LNCaP clone FGC (cell line): ENCODE measurements at regions not wholly inside any gene's neighbourhood (a gene's known extent, or its start where the extent isn't known, plus 50 kb on each side); places are given as distances from the start of the nearest gene placed in this dataset.

ENCODE experiments used
- DNase-seq: peaks from one replicate; pipeline ENCODE4 v3.0.0-alpha.2; 2011; ENCODE audit warnings: low read depth
- H3K4me3 ChIP-seq: 2 replicates; pipeline ENCODE4 v1.5.1; 2011; ENCODE audit warnings: mild to moderate bottlenecking, low read depth, low read length, control low read depth
- TF ChIP-seq, protein P1 (sequence below): IDR thresholded peaks from 2 replicates; pipeline ENCODE4 v1.5.1; 2012; ENCODE audit warnings: mild to moderate bottlenecking; ENCODE audit not compliant: control insufficient read depth, insufficient read depth; ENCODE audit errors: extremely low read depth

DNA sequence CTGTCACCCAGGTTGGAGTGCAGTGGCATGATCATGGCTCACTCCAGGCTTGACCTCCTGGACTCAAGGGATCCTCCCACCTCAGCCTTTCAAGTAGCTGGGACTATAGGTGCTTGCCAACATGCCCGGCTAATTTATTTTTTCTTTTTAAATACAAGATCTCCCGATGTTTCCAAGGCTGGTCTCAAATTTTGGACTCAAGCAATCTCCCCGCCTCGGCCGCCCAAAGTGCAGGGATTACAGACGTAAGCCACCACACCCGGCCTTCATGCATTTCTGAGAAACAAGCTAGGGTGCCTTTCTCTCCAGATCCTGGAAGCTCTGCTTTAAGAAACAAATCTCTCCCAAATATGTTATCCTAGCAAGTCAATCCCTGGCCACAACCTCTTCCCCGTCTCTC, 234.1 kb downstream of the FBXO15 start:
- TF ChIP-seq, protein P1, sequence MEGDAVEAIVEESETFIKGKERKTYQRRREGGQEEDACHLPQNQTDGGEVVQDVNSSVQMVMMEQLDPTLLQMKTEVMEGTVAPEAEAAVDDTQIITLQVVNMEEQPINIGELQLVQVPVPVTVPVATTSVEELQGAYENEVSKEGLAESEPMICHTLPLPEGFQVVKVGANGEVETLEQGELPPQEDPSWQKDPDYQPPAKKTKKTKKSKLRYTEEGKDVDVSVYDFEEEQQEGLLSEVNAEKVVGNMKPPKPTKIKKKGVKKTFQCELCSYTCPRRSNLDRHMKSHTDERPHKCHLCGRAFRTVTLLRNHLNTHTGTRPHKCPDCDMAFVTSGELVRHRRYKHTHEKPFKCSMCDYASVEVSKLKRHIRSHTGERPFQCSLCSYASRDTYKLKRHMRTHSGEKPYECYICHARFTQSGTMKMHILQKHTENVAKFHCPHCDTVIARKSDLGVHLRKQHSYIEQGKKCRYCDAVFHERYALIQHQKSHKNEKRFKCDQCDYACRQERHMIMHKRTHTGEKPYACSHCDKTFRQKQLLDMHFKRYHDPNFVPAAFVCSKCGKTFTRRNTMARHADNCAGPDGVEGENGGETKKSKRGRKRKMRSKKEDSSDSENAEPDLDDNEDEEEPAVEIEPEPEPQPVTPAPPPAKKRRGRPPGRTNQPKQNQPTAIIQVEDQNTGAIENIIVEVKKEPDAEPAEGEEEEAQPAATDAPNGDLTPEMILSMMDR = no peak
- H3K4me3 ChIP-seq = no peak overlapping the region
- DNase-seq = no peak

DNA sequence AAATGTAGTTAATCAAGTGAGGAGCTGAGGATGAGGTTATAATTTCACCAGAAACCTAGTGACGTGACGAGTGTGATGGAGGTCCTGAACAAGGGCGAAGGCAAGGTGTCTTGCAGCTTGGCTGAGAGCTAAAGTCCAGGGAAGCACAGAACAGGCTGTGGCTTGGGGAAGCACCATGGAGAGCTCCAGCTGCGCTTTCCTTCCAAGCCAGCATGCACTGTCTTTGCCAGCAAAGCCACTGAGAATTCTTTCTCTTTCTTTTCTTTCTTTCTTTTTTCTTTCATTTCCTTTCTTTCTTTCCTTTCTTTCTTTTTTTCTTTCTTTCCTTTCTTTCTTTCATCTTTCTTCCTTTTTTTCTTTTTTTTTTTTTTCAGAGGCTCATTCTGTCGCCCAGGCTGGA, 239.3 kb downstream of the FBXO15 start:
- TF ChIP-seq, protein P1 = no peak
- H3K4me3 ChIP-seq = no peak overlapping the region
- DNase-seq = no peak

- TF ChIP-seq, protein P1 = no peak
- no peak overlapping the region for H3K4me3 ChIP-seq
- no peak for DNase-seq
Measured at GRCh38 chr18:73901566-73901965, 246.1 kb downstream of the FBXO15 start.

DNA sequence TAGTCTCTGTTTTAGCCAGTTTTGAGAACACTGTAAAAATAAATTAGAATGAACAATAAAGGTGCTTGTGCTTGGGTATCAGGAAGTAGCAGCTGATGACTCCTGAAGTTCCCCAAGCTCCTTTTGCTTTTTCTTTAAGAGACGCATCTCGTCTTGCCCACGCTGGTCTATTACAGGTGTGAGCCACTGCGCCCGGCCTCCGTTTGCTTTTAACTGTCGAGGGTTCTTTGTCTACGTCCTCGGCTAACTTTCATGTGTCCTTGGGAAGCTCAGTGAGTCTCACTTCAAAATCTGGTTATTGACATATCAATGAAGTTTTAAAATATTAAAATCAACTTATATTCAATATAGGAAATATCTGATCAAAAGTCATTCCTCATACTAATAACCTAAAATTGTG, 246.5 kb downstream of the FBXO15 start:
- H3K4me3 ChIP-seq = no peak overlapping the region
- TF ChIP-seq, protein P1 = no peak
- DNase-seq = no peak

DNA sequence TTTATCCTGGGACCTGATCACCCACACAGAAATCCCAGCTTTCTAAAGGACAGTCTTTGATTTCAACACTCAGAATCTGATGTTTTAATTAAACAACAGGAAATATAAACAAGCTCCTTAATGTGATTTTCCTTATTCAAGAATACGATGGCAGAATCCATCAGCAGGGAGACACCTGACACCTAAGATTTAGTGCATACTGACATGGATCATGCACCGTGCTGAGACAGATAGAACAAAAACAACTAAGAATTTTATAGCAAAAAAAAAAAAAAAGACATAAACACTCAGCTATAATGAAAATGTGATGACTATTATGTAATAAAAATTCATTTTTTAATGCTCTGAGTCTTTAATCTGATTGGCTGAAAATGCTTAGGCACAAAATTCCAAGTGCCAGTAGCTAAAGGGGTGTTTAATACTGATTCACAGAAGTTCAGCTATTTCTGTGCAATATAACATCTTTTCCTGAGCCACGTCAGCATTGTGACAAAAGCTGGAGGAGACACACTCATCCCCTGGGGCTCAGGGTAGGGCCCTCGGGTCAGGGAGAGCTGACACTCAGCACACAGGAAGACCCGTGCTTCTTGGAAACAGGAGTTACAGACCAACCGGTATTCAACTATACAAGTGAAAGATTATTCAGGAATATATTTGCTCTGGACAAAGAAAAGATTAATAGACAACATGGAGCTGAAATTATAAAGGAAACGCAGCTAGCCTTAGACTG, 247.4 kb downstream of the FBXO15 start:
- H3K4me3 ChIP-seq = no peak overlapping the region
- TF ChIP-seq, protein P1 = no peak
- no peak for DNase-seq

GRCh38 chr18:73897517-73897916, 250.1 kb downstream of the FBXO15 start:
- TF ChIP-seq, protein P1 = no peak
- no peak for DNase-seq
- no peak overlapping the region for H3K4me3 ChIP-seq

DNA sequence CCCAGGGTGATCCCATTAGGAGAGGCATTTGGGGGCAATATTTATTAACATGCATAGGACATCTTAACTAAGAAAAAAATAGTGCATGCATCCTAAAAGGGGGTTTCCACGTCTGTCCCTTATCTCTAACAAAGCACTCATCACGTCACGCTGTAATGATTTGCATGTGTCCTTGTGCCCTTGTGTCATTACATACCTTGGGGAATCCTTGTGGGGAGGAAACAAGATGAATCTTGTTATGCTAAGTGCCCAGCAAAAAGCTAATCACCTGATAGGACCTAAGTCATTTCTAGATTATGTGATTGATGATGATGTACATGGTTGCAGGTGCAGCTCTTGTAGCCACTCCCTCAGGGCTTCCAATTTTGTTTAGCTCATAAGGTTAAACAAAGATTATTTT, 250.9 kb downstream of the FBXO15 start:
- TF ChIP-seq, protein P1 = no peak
- no peak for DNase-seq
- H3K4me3 ChIP-seq = no peak overlapping the region
